ENCODE measurements at regions not wholly inside any gene's neighbourhood (a gene's known extent, or its start where the extent isn't known, plus 50 kb on each side); places are given as distances from the start of the nearest gene placed in this dataset.

GRCh38 chr10:4768416-4768815 lies 57.6 kb upstream of the AKR1E2 start:
- TF ChIP-seq, protein P1, sequence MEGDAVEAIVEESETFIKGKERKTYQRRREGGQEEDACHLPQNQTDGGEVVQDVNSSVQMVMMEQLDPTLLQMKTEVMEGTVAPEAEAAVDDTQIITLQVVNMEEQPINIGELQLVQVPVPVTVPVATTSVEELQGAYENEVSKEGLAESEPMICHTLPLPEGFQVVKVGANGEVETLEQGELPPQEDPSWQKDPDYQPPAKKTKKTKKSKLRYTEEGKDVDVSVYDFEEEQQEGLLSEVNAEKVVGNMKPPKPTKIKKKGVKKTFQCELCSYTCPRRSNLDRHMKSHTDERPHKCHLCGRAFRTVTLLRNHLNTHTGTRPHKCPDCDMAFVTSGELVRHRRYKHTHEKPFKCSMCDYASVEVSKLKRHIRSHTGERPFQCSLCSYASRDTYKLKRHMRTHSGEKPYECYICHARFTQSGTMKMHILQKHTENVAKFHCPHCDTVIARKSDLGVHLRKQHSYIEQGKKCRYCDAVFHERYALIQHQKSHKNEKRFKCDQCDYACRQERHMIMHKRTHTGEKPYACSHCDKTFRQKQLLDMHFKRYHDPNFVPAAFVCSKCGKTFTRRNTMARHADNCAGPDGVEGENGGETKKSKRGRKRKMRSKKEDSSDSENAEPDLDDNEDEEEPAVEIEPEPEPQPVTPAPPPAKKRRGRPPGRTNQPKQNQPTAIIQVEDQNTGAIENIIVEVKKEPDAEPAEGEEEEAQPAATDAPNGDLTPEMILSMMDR (IDR thresholded peaks at IDR 0.05; ENCODE audit: insufficient read depth, low read depth, low read length) = no peak
- no peak for TF ChIP-seq EZH2 (IDR thresholded peaks at IDR 0.05; ENCODE audit: insufficient read depth, low read length)
